Gastroesophageal sphincter (tissue), 4 donors: ENCODE measurements at regions not wholly inside any gene's neighbourhood (a gene's known extent, or its start where the extent isn't known, plus 50 kb on each side); places are given as distances from the start of the nearest gene placed in this dataset.

ENCODE experiments used
- ATAC-seq: fragments of 150-250 bp; one replicate; pipeline ENCODE4 v1.9.1; 2016; ENCODE audit warnings: mild to moderate bottlenecking, moderate library complexity
- H3K27ac ChIP-seq, 4 donors: fragments of 200-600 bp; sonication (generic) in 3 of 4; 1 replicate in 3 of 4; 2 replicates in 1 of 4; pipeline ENCODE4 v1.5.1; 2016 to 2019
- H3K27me3 ChIP-seq: fragments of 200-600 bp; sonication (generic); one replicate; pipeline ENCODE4 v1.5.1; 2019
- H3K36me3 ChIP-seq, 2 donors: fragments of 200-600 bp; sonication (generic); one replicate each; pipeline ENCODE4 v1.5.1; 2019; ENCODE audit warnings: control low read depth in 1 of 2
- H3K4me1 ChIP-seq, 3 donors: fragments of 200-600 bp; sonication (generic); 1 replicate in 2 of 3; 2 replicates in 1 of 3; pipeline ENCODE4 v1.5.1; 2016 to 2019; ENCODE audit warnings: control low read depth in 2 of 3
- H3K4me3 ChIP-seq, 2 donors: fragments of 200-600 bp; sonication (generic); one replicate each; pipeline ENCODE4 v1.5.1; 2019; ENCODE audit warnings: mild to moderate bottlenecking in 1 of 2, moderate library complexity in 1 of 2
- H3K9me3 ChIP-seq, 3 donors: fragments of 200-600 bp; sonication (generic); one replicate each; pipeline ENCODE4 v1.5.1; 2017 to 2019; ENCODE audit warnings: control low read depth in 2 of 3
- CTCF ChIP-seq, 4 experiments: fragments of 200-600 bp in 2 of 4; fragments of 450-650 bp in 2 of 4; sonication (generic) in 1 of 4; IDR thresholded peaks; one replicate each; pipeline ENCODE4 v1.5.1; 2017 to 2019; ENCODE audit warnings: antibody characterized with exemption in 4 of 4, mild to moderate bottlenecking in 2 of 4, moderate library complexity in 2 of 4
- EP300 ChIP-seq: sonication (generic); formaldehyde crosslinking; IDR thresholded peaks from one replicate; pipeline ENCODE4 v1.6.1; 2017; ENCODE audit warnings: antibody characterized with exemption, mild to moderate bottlenecking
- POLR2A ChIP-seq, 2 donors: fragments of 450-650 bp; IDR thresholded peaks; one replicate each; pipeline ENCODE4 v1.6.1; 2017; ENCODE audit warnings: antibody characterized with exemption in 2 of 2, mild to moderate bottlenecking in 2 of 2, moderate library complexity in 1 of 2
- POLR2AphosphoS5 ChIP-seq: sonication (generic); formaldehyde crosslinking; IDR thresholded peaks from one replicate; pipeline ENCODE4 v1.6.1; 2017; ENCODE audit warnings: antibody characterized with exemption
- WGBS, 2 donors: methylation state at CpG; one replicate each; pipeline ENCODE4 v1.1.5; 2018; ENCODE audit warnings: low coverage in 1 of 2; 5-methylcytosine and 5-hydroxymethylcytosine counted together

- Histone ChIP-seq H3K27me3 (no peaks in the 10 kb centered on the region), H3K36me3 (no peaks in the 10 kb centered on the region), H3K4me3 (no peak overlapping the region), H3K9me3 (peaks cover 0 to 26% (median 0%) of the 10 kb centered on the region in 3 donors), H3K27ac (no peak overlapping the region), H3K4me1 (no peaks in the 10 kb centered on the region)
- ATAC-seq, result no peak
- no peak for TF ChIP-seq CTCF (IDR thresholded peaks at IDR 0.05)
- no peak for TF ChIP-seq POLR2AphosphoS5
- TF ChIP-seq POLR2A (IDR thresholded peaks at IDR 0.05), result no peak
- no peak for TF ChIP-seq EP300
- 86 to 89% methylated on average over 3 to 4 of the region's 6 CpGs for WGBS, 2 donors
These were observed 123.2 kb downstream of the GLRX3 start for GRCh38 chr10:130259380-130259779.

GRCh38 chr10:130261306-130261705 is 125.1 kb downstream of the GLRX3 start:
- no peak overlapping the region for H3K4me3 ChIP-seq
- no peak for ATAC-seq
- 60 to 80% methylated on average over 3 to 4 of the region's 5 CpGs for WGBS, 2 donors
- H3K9me3 ChIP-seq, result peaks cover 0 to 38% (median 0%) of the 10 kb centered on the region in 3 donors
- no peaks in the 10 kb centered on the region for H3K36me3 ChIP-seq
- TF ChIP-seq POLR2A (IDR thresholded peaks at IDR 0.05) (no peak), POLR2AphosphoS5 (no peak), CTCF (IDR thresholded peaks at IDR 0.05) (no peak), EP300 (no peak)
- no peak overlapping the region for H3K27ac ChIP-seq
- no peaks in the 10 kb centered on the region for H3K4me1 ChIP-seq
- no peaks in the 10 kb centered on the region for H3K27me3 ChIP-seq

- 95 to 100% methylated on average over 3 to 4 of the region's 11 CpGs for WGBS, 2 donors
- Histone ChIP-seq H3K36me3 (no peaks in the 10 kb centered on the region), H3K4me3 (no peak overlapping the region), H3K27me3 (no peaks in the 10 kb centered on the region), H3K27ac (no peak overlapping the region), H3K9me3 (peaks cover 0 to 38% (median 0%) of the 10 kb centered on the region in 3 donors), H3K4me1 (no peaks in the 10 kb centered on the region)
- TF ChIP-seq EP300, result no peak
- TF ChIP-seq POLR2AphosphoS5, result no peak
- TF ChIP-seq CTCF (IDR thresholded peaks at IDR 0.05), result no peak
- TF ChIP-seq POLR2A (IDR thresholded peaks at IDR 0.05), result no peak
- no peak for ATAC-seq
These were observed 125.6 kb downstream of the GLRX3 start for GRCh38 chr10:130261766-130262165.

- no peak overlapping the region for H3K4me3 ChIP-seq
- H3K4me1 ChIP-seq, result no peaks in the 10 kb centered on the region
- 67 to 85% methylated on average over 6 of the region's 12 CpGs for WGBS, 2 donors
- H3K27ac ChIP-seq, result no peak overlapping the region
- TF ChIP-seq POLR2AphosphoS5 (no peak), EP300 (no peak), CTCF (IDR thresholded peaks at IDR 0.05) (no peak), POLR2A (IDR thresholded peaks at IDR 0.05) (no peak)
- peaks cover 0 to 47% (median 0%) of the 10 kb centered on the region in 3 donors for H3K9me3 ChIP-seq
- ATAC-seq, result no peak
- no peaks in the 10 kb centered on the region for H3K36me3 ChIP-seq
- H3K27me3 ChIP-seq, result no peaks in the 10 kb centered on the region
These were observed 127.1 kb downstream of the GLRX3 start for GRCh38 chr10:130263289-130263688.

GRCh38 chr10:130265542-130265941 is 129.4 kb downstream of the GLRX3 start:
- Histone ChIP-seq H3K27me3 (no peaks in the 10 kb centered on the region), H3K4me3 (no peak overlapping the region), H3K36me3 (no peaks in the 10 kb centered on the region), H3K9me3 (peaks cover 0 to 48% (median 0%) of the 10 kb centered on the region in 3 donors), H3K27ac (no peak overlapping the region), H3K4me1 (no peaks in the 10 kb centered on the region)
- no peak for ATAC-seq
- WGBS, 2 donors, result 65% methylated on average over 7 of the region's 11 CpGs; no CpG with 5 or more reads in 1 of the 2 donors
- TF ChIP-seq POLR2A (IDR thresholded peaks at IDR 0.05) (no peak), EP300 (no peak), POLR2AphosphoS5 (no peak), CTCF (IDR thresholded peaks at IDR 0.05) (no peak)
